DND-41 (cell line): ENCODE measurements at regions not wholly inside any gene's neighbourhood (a gene's known extent, or its start where the extent isn't known, plus 50 kb on each side); places are given as distances from the start of the nearest gene placed in this dataset.
"Not testable (repeated sequence)": the region's sequence is repeated elsewhere in the genome, so short reads cannot be mapped to it uniquely, and the experiment has no call there.

Source experiments
- ATAC-seq: fragments of 200-7000 bp; cut with Tn5 transposase; 3 replicates; pipeline ENCODE4 v1.9.1; 2021; ENCODE audit warnings: low read depth; ENCODE audit not compliant: insufficient read depth
- DNase-seq: peaks from one replicate; pipeline ENCODE4 v3.0.0-alpha.2; 2020
- H2AFZ ChIP-seq: 2 replicates; pipeline ENCODE4 v1.6.0; 2012; ENCODE audit warnings: low read depth, low read length
- H3K27ac ChIP-seq: 2 replicates; pipeline ENCODE4 v1.5.1; 2012; ENCODE audit warnings: low read length, inconsistent platforms
- H3K27me3 ChIP-seq: fragments of 200-600 bp; sonication (generic); 2 replicates; pipeline ENCODE4 v1.6.0; 2012; ENCODE audit warnings: low read length, mild to moderate bottlenecking, inconsistent platforms; ENCODE audit not compliant: insufficient read depth, poor library complexity
- H3K36me3 ChIP-seq: 2 replicates; pipeline ENCODE4 v1.5.1; 2012; ENCODE audit warnings: low read length, inconsistent platforms; ENCODE audit not compliant: insufficient read depth
- H3K4me1 ChIP-seq: 2 replicates; pipeline ENCODE4 v1.5.1; 2012; ENCODE audit warnings: mild to moderate bottlenecking, low read length; ENCODE audit not compliant: insufficient read depth
- H3K4me2 ChIP-seq: 2 replicates; pipeline ENCODE4 v1.6.0; 2012; ENCODE audit warnings: mild to moderate bottlenecking, moderate library complexity, low read length, inconsistent platforms; ENCODE audit not compliant: insufficient read depth
- H3K4me3 ChIP-seq, 2 experiments: fragments of 200-600 bp in 1 of 2; shearing (Covaris generic) in 1 of 2; 2 replicates each; pipeline ENCODE4 v1.5.1; 2012 to 2016; ENCODE audit warnings: inconsistent platforms in 2 of 2, low read length in 2 of 2, mild to moderate bottlenecking in 2 of 2, low read depth in 1 of 2, moderate library complexity in 1 of 2
- H3K79me2 ChIP-seq: 2 replicates; pipeline ENCODE4 v1.6.0; 2012; ENCODE audit warnings: low read length, inconsistent platforms; ENCODE audit not compliant: insufficient read depth
- H3K9ac ChIP-seq: 2 replicates; pipeline ENCODE4 v1.6.0; 2012; ENCODE audit warnings: low read depth, mild to moderate bottlenecking, inconsistent platforms, low read length, moderate library complexity
- H3K9me3 ChIP-seq: 2 replicates; pipeline ENCODE4 v1.5.1; 2012; ENCODE audit warnings: low read length, moderate library complexity, mild to moderate bottlenecking, inconsistent platforms; ENCODE audit not compliant: insufficient read depth, severe bottlenecking
- H4K20me1 ChIP-seq: 2 replicates; pipeline ENCODE4 v1.6.0; 2012; ENCODE audit warnings: low read length; ENCODE audit not compliant: insufficient read depth
- EZH2 ChIP-seq: IDR thresholded peaks from 3 replicates; pipeline ENCODE4 v1.6.1; 2012; ENCODE audit warnings: borderline replicate concordance, low read depth, mild to moderate bottlenecking, moderate library complexity, low read length, inconsistent platforms; ENCODE audit not compliant: severe bottlenecking
- TF ChIP-seq, protein P1 (sequence below): IDR thresholded peaks from 2 replicates; pipeline ENCODE4 v1.5.1; 2012; ENCODE audit warnings: borderline replicate concordance, low read length, moderate library complexity, mild to moderate bottlenecking; ENCODE audit not compliant: poor library complexity, severe bottlenecking; ENCODE audit errors: extremely low read depth

DNA sequence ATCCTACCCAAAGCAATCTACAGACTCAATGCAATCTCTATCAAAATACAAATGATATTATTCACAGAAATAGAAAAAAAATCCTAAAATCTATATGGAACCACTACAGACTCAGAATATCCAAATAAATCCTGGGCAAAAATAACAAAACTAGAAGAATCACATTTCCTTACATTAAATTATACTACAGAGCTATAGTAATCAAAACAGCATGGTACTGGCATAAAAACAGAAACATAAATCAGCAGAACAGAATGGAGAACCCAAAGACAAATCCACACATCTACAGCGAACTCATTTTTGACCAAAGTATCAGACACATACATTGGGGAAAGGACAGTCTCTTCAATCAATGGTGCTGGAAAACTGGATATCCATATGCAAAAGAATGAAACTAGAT is 304.1 kb upstream of the FGF13 start:
- no peak overlapping the region for H2AFZ ChIP-seq
- no peaks in the 10 kb centered on the region for H4K20me1 ChIP-seq
- no peak for DNase-seq

DNA sequence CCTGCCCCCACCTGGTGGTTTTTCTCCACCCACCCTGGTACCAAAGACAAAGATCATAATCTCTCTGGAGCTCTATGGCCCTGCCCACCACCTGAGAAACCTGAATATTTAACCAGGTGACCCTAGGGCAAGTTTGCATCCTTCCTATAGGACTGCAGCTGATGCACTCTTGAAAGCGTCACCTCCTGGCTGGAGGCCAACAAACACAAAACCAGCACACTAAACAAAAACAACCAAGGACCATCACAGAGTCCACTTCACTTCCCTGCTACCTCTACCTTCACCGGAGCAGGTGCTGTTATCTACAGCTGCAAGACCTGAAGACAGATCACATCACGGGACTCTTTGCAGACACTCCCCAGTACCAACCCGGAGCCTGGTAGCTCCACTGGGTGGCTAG is 296.7 kb upstream of the FGF13 start:
- Histone ChIP-seq H3K4me2 (no peak overlapping the region), H3K27me3 (no peaks in the 10 kb centered on the region)
- TF ChIP-seq EZH2: no peak

More for the DNA sequence above, 304.1 kb upstream of the FGF13 start:
- Histone ChIP-seq H3K9me3 (no peaks in the 10 kb centered on the region), H3K4me1 (no peaks in the 10 kb centered on the region), H3K4me2 (no peak overlapping the region), H3K79me2 (no peaks in the 10 kb centered on the region), H3K27me3 (no peaks in the 10 kb centered on the region), H3K4me3 (no peak overlapping the region), H3K27ac (no peak overlapping the region), H3K36me3 (no peaks in the 10 kb centered on the region), H3K9ac (no peak overlapping the region)
- no peak for ATAC-seq
- no peak for TF ChIP-seq EZH2
- TF ChIP-seq, protein P1, sequence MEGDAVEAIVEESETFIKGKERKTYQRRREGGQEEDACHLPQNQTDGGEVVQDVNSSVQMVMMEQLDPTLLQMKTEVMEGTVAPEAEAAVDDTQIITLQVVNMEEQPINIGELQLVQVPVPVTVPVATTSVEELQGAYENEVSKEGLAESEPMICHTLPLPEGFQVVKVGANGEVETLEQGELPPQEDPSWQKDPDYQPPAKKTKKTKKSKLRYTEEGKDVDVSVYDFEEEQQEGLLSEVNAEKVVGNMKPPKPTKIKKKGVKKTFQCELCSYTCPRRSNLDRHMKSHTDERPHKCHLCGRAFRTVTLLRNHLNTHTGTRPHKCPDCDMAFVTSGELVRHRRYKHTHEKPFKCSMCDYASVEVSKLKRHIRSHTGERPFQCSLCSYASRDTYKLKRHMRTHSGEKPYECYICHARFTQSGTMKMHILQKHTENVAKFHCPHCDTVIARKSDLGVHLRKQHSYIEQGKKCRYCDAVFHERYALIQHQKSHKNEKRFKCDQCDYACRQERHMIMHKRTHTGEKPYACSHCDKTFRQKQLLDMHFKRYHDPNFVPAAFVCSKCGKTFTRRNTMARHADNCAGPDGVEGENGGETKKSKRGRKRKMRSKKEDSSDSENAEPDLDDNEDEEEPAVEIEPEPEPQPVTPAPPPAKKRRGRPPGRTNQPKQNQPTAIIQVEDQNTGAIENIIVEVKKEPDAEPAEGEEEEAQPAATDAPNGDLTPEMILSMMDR: no peak

DNA sequence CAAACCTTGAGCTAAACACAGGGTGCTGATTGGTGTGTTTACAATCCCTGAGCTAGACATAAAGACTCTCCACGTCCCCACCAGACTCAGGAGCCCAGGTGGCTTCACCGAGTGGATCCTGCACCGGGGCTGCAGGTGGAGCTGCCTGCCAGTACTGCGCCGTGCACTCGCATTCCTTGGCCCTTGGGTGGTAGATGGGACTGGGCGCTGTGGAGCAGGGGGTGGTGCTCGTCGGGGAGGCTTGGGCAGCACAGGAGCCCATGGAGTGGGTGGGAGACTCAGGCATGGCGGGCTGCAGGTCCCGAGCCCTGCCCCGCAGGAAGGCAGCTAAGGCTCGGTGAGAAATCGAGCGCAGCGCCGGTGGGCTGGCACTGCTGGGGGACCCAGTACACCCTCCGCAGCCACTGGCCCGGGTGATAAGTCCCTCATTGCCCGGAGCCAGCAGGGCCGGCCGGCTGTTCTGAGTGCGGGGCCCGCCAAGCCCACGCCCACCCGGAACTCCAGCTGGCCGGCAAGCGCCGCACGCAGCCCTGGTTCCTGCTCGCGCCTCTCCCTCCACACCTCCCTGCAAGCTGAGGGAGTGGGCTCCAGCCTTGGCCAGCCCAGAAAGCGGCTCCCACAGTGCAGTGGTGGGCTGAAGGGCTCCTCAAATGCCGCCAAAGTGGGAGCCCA is 292.5 kb upstream of the FGF13 start:
- H3K27me3 ChIP-seq, H3K9ac ChIP-seq, H3K9me3 ChIP-seq, H4K20me1 ChIP-seq, H3K4me2 ChIP-seq, H2AFZ ChIP-seq, H3K4me1 ChIP-seq, H3K36me3 ChIP-seq, H3K27ac ChIP-seq, ATAC-seq, H3K4me3 ChIP-seq, H3K79me2 ChIP-seq, DNase-seq: not testable (repeated sequence)

More for the DNA sequence above, 296.7 kb upstream of the FGF13 start:
- Histone ChIP-seq H3K36me3 (no peaks in the 10 kb centered on the region), H2AFZ (no peak overlapping the region), H3K4me1 (no peaks in the 10 kb centered on the region), H3K27ac (no peak overlapping the region), H3K9ac (no peak overlapping the region), H3K79me2 (no peaks in the 10 kb centered on the region), H3K9me3 (no peaks in the 10 kb centered on the region), H3K4me3 (no peak overlapping the region), H4K20me1 (no peaks in the 10 kb centered on the region)
- ATAC-seq (no peak), DNase-seq (no peak)

DNA sequence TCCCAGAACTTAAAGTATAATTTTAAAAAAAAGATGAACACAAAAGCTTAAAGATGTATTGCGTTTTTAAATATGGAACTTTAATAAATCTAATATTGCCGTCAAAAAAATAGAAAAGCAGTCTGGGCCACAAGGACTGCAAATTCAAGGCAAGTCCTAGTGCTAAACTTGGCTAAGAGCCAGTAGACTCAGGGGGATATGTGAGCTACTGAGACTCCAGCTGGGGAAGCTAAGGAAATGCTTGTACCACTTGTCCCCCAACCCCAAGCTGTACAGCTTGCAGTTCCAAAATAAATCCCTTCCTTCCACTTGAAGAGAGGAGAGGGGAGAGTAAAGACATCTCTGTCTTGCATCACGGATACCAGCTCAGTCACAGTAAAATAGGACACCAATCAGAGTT is 290.8 kb upstream of the FGF13 start:
- Histone ChIP-seq H2AFZ (no peak overlapping the region), H3K27me3 (no peaks in the 10 kb centered on the region), H3K36me3 (no peaks in the 10 kb centered on the region), H4K20me1 (no peaks in the 10 kb centered on the region), H3K4me1 (no peaks in the 10 kb centered on the region), H3K4me2 (no peak overlapping the region), H3K9me3 (no peaks in the 10 kb centered on the region), H3K79me2 (no peaks in the 10 kb centered on the region), H3K9ac (no peak overlapping the region), H3K4me3 (no peak overlapping the region), H3K27ac (no peak overlapping the region)
- TF ChIP-seq EZH2: no peak
- no peak for ATAC-seq
- DNase-seq: no peak

DNA sequence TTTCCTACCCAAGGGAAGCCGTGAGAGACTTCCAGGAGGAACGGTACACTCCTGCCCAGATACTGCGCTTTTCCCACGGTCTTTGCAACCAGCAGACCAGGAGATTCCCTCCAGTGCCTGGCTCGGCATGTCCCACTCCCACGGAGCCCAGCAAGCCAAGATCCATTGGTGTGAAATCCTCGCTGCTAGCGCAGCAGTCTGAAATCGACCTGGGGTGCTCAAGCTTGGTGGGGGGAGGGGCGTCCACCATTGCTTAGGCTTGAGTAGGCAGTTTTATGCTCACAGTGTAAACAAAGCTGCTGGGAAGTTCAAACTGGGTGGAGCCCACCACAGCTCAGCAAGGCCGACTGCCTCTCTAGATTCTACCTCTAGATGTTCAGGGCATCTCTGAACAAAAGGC is 284.8 kb upstream of the FGF13 start:
- H4K20me1 ChIP-seq: no peaks in the 10 kb centered on the region
- no peak for DNase-seq
- H3K4me2 ChIP-seq: no peak overlapping the region
- no peaks in the 10 kb centered on the region for H3K9me3 ChIP-seq
- TF ChIP-seq, protein P1: no peak
- TF ChIP-seq EZH2: no peak
- H3K9ac ChIP-seq: no peak overlapping the region
- H3K4me1 ChIP-seq: no peaks in the 10 kb centered on the region
- H3K79me2 ChIP-seq: no peaks in the 10 kb centered on the region
- no peak overlapping the region for H2AFZ ChIP-seq
- no peaks in the 10 kb centered on the region for H3K27me3 ChIP-seq
- no peak overlapping the region for H3K4me3 ChIP-seq
- H3K36me3 ChIP-seq: no peaks in the 10 kb centered on the region
- ATAC-seq: no peak
- H3K27ac ChIP-seq: no peak overlapping the region
